WERI-Rb-1 (cell line): ENCODE measurements at regions not wholly inside any gene's neighbourhood (a gene's known extent, or its start where the extent isn't known, plus 50 kb on each side); places are given as distances from the start of the nearest gene placed in this dataset.
"Not testable (repeated sequence)": the region's sequence is repeated elsewhere in the genome, so short reads cannot be mapped to it uniquely, and the experiment has no call there.

ENCODE experiments used
- DNase-seq: peaks from one replicate; pipeline ENCODE4 v3.0.0-alpha.2; 2020
- H3K27ac ChIP-seq: fragments of 250-450 bp; sonication (Bioruptor Pico); 2 replicates; pipeline ENCODE4 v1.5.1; 2020; ENCODE audit warnings: mild to moderate bottlenecking, moderate library complexity
- H3K27me3 ChIP-seq: fragments of 250-450 bp; sonication (Bioruptor Pico); 2 replicates; pipeline ENCODE4 v1.5.1; 2021; ENCODE audit warnings: mild to moderate bottlenecking, low read depth, moderate library complexity; ENCODE audit not compliant: insufficient read depth, severe bottlenecking
- H3K36me3 ChIP-seq: fragments of 250-450 bp; sonication (Bioruptor Pico); 2 replicates; pipeline ENCODE4 v1.5.1; 2020; ENCODE audit warnings: mild to moderate bottlenecking, moderate library complexity
- H3K4me3 ChIP-seq: 2 replicates; pipeline ENCODE4 v1.5.1; 2011; ENCODE audit warnings: low read depth, mild to moderate bottlenecking, control low read depth, low read length
- H3K9me3 ChIP-seq: fragments of 250-450 bp; sonication (Bioruptor Pico); 2 replicates; pipeline ENCODE4 v1.5.1; 2021; ENCODE audit warnings: mild to moderate bottlenecking, moderate library complexity; ENCODE audit not compliant: severe bottlenecking
- TF ChIP-seq, protein P1 (sequence below): IDR thresholded peaks from 2 replicates; pipeline ENCODE4 v1.5.1; 2011; ENCODE audit warnings: low read depth, mild to moderate bottlenecking, control low read depth, inconsistent platforms, low read length

DNA sequence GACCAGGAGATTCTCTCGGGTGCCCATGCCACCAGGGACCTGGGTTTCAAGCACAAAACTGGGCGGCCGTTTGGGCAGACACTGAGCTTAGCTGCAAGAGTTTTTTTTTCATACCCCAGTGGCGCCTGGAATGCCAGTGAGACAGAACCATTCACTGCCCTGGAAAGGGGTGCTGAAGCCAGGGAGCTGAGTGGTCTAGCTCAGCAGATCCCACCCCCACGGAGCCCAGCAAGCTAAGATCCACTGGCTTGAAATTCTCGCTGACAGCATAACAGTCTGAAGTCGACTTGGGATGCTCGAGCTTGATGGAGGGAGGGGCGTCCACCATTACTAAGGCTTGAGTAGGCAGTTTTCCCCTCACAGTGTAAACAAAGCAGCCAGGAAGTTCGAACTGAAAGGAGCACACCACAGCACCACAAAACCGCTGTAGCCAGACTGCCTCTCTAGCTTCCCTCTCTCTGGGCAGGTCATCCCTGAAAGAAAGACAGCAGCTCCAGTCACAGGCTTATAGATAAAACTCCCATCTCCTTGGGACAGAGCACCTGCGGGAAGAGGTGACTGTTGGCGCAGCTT is 157.7 kb downstream of the GIPC2 start:
- not testable (repeated sequence) for H3K4me3 ChIP-seq, H3K9me3 ChIP-seq, H3K27me3 ChIP-seq, DNase-seq, H3K36me3 ChIP-seq, H3K27ac ChIP-seq

DNA sequence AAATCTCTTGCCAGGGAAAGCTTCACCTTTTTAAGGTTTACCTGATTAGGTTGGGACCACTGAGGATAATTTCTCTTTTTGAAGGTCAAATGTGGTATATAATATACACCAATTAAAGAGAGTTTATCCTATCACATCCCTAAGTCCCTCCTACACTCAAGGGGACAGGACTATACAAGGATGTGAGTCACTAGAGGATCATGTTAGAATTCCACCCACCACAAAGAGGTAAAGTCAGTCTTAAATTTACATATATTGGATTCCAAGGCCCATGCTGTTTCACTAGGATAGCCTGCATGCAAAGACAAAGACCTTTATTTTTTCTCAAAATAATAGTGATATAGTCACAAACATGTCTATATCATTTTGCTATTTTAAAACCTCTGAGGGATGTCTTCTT is 164.4 kb downstream of the GIPC2 start:
- no peak overlapping the region for H3K27ac ChIP-seq
- TF ChIP-seq, protein P1, sequence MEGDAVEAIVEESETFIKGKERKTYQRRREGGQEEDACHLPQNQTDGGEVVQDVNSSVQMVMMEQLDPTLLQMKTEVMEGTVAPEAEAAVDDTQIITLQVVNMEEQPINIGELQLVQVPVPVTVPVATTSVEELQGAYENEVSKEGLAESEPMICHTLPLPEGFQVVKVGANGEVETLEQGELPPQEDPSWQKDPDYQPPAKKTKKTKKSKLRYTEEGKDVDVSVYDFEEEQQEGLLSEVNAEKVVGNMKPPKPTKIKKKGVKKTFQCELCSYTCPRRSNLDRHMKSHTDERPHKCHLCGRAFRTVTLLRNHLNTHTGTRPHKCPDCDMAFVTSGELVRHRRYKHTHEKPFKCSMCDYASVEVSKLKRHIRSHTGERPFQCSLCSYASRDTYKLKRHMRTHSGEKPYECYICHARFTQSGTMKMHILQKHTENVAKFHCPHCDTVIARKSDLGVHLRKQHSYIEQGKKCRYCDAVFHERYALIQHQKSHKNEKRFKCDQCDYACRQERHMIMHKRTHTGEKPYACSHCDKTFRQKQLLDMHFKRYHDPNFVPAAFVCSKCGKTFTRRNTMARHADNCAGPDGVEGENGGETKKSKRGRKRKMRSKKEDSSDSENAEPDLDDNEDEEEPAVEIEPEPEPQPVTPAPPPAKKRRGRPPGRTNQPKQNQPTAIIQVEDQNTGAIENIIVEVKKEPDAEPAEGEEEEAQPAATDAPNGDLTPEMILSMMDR, result no peak
- no peaks in the 10 kb centered on the region for H3K27me3 ChIP-seq
- no peaks in the 10 kb centered on the region for H3K36me3 ChIP-seq
- no peak for DNase-seq
- no peak overlapping the region for H3K4me3 ChIP-seq
- no peaks in the 10 kb centered on the region for H3K9me3 ChIP-seq

DNA sequence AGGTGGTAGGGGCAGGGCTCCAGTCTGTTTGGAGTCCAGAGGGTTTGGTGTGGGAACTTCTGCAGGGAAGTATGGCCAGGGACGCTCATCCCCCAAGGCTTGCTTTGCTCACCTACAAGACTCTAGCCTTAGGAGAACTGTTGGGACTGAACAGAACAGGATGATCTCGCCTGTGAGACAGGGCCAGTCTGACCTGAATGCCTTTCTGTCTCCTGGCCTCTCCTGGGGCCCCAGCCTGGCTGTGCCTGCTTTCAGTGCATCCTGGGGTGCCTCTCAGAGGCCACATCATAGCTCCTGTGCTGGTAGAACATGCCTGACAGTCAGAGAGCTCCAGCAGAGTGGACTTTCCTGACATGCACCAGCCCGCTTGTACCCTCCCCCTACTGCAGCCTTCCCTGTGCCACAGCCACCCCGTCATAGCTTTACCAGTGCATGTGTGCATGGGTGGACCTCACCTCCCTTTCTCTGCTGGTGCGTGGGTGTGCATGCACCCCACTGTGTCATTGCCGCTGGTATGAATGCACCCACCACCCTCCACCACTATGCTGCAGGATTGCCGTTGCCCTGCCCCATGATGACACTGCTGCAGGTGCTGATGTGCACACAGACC is 165.8 kb downstream of the GIPC2 start:
- Histone ChIP-seq H3K36me3 (no peaks in the 10 kb centered on the region), H3K27me3 (no peaks in the 10 kb centered on the region), H3K9me3 (no peaks in the 10 kb centered on the region), H3K4me3 (no peak overlapping the region), H3K27ac (no peak overlapping the region)
- no peak for DNase-seq
- TF ChIP-seq, protein P1, result no peak

DNA sequence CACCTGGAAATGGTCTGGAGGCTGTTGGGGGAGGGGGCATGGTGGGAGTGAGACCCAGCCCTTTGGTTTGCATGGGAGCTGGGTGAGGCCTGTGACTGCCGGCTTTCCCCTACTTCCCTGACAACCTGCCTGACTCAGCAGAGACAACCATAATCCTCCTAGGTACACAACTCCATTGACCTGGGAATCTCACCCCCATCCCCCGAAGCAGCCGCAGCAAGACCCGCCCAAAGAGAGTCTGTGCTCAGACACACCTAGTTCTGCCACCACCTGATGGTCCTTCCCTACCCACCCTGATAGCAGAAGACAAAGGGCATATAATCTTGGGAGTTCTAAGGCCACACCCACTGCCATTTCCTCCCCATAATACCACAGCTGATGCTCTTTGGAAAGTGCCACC is 168.6 kb downstream of the GIPC2 start:
- Histone ChIP-seq H3K36me3 (no peaks in the 10 kb centered on the region), H3K9me3 (no peaks in the 10 kb centered on the region), H3K4me3 (no peak overlapping the region), H3K27me3 (no peaks in the 10 kb centered on the region), H3K27ac (no peak overlapping the region)
- DNase-seq, result no peak
- TF ChIP-seq, protein P1, result no peak

DNA sequence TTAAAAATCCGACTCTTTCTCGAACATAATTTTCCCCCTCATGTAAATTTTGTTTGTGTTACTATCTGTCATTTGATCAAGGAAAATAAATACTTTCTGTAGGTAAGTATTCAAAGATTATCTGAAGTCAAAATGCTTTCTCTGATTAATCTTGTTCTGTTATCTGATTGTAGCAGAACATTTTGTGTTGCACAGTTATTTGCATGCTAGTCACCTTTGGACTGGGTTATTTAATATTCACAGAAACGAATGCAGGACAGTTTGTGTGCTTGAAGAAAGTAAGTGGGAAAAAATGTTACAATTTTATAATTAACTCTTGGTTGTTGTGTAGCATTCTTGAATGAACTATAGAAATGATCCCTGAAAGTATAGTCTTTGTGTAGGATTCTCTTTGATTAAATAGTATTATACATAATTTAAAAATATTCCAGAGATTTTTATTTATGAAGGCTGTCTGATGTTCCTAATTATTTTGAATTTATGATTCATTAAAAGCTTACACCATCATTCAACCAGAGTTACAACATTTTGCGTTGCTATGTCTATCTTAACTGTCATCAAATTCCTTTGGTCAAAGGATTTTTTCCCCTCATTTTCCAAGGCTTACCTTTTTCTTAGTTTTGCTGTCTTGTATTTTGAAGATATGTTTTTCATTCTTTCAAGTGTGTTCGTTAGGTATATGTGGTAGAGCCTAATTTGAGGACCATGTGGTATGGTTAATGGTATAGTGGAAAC is 176.6 kb downstream of the GIPC2 start:
- Histone ChIP-seq H3K27ac (no peak overlapping the region), H3K36me3 (no peaks in the 10 kb centered on the region), H3K4me3 (no peak overlapping the region), H3K27me3 (no peaks in the 10 kb centered on the region), H3K9me3 (no peaks in the 10 kb centered on the region)
- DNase-seq, result no peak
- TF ChIP-seq, protein P1, result no peak

DNA sequence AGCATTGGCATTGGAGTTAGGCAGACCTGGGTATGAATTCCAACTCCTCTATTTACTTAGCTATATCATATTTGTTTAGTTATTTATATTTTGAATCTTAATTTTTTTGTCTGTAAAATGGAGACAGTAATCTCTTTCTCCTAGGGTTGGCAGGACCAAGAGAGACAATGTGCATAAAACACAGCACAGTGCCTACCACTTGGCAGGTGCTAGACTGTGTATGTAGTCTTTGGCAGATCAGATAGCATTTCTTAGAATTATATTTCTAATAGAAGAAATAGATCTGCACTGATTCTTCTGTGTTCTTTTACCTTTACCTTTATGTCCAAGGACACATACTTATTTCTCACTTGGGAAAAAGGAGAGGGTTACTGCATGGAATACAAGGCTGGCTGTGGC is 177.2 kb downstream of the GIPC2 start:
- H3K9me3 ChIP-seq, result no peaks in the 10 kb centered on the region
- no peak overlapping the region for H3K27ac ChIP-seq
- TF ChIP-seq, protein P1, result no peak
- no peaks in the 10 kb centered on the region for H3K27me3 ChIP-seq
- no peak for DNase-seq
- H3K36me3 ChIP-seq, result no peaks in the 10 kb centered on the region
- H3K4me3 ChIP-seq, result no peak overlapping the region
